GM19035 (cell line): ENCODE measurements at regions not wholly inside any gene's neighbourhood (a gene's known extent, or its start where the extent isn't known, plus 50 kb on each side); places are given as distances from the start of the nearest gene placed in this dataset.

Experiments used
- ATAC-seq: cut with Tn5 transposase; IDR thresholded peaks from one replicate; pipeline ENCODE4 v1.9.1; 2021; ENCODE audit not compliant: unreplicated experiment

DNA sequence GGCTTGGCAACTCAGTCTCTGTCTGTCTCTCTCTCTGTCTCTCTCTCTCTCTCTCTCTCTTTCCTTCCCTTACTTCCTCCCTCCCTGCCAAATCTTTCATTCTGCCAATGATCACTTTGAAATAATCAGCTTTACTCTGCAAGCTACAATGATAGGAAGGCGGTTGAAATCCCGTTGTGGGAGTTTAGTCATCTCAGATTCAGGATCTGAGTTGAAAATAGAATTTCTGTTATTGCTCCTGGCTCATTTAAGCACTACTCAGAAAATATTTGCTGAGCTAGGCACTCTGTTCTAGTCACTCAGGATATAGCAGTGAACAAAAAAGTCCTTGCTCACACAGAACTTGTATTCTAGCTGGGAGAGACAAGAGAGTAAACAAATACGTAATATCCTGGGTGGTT is 56.3 kb upstream of the DCTD start:
- no peak for ATAC-seq

DNA sequence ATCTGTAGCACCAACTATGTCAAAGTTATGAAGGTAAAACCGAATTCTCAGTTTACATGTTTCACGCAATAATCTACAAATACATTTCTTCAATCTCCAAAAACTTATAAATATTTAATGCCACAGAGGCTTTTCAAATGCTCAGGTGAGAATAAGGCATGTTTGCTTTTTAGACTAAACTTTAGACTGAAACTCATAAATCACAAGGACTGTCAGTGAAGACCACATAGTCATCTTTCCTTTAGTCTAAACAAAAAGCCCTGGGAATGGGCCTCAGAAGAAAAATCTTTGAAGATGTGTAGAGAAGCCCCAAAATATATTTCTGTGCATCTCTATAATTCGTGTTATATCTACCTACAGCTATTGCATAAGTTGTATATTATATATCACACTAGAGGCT is 54.5 kb upstream of the DCTD start:
- no peak for ATAC-seq

DNA sequence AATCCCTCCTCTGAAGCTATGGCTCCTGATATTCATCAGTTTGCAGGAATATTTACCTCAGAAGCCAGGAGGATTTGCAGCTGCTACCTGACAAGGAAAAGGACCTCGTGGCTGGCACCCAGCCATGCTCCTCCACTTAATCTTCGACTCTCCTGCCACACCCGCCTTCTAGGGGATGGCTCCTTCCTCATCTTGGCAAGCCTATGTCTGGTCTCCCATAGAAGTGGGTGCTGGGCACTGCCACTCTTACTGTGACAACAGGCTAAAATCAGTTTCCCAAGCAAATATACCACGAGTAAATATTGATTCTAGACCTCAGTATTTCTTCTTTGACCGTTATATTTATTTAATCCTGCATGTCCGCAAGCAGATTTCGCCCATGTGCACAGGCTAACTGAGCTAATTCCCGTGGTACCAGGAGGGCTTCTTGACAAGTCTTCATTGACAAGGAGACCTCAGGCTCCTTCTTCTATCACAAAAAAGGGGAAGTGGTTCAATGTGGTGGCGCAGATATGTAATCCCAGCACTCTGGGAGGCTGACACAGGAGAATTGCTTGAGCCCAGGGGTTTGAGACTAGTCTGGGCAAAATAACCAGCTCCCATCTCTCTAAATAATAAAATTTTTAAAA is 52.6 kb upstream of the DCTD start:
- peak; percentile 60 for ATAC-seq

DNA sequence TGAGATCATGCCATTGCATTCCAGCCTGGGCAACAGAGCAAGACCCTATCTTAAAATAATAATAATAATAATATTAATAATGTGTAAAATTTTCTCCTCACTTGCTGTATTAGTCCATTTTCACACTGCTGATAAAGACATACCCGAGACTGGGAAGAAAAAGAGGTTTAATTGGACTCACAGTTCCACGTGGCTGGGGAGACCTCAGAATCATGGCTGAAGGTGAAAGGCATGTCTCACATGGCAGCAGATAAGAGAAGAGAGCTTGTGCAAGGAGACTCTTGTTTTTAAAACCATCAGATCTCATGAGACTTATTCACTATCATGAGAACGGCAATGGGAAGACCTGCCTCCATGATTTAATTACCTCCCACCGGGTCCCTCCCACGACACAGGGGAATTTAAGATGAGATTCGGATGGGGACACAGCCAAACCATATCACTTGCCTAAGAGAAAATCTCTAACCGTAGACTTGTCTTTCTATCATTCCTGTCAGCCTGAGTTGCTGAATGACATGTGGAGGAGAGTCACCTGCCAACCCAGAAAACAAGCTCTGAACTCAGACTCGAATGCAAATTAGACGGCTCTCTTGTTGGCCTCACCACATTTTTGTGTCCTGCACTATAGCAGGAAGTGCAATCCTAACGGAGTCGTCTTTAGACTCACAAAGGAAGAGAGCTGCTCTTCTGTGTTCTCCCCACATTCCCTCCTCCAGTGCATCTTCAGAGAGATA is 51.9 kb upstream of the DCTD start:
- ATAC-seq, result peak; percentile 46

DNA sequence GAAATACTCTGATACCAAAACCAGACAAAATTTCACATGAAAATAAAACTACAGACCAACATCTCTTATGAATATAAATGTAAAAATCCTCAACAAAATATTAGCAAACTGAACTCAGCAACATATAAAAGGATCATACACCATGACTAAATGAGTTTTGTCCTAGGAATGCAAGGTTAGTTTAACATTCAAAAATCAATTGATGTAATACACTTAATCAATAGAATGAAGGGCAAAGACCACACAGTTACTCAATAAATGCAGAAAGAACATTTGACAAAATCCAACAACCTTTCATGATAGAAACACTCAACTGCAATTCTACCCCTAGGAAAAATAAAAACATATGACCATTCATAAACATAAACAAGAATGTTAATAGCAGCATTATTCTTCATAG is 50.2 kb upstream of the DCTD start:
- ATAC-seq, result no peak
